ENCODE measurements at regions not wholly inside any gene's neighbourhood (a gene's known extent, or its start where the extent isn't known, plus 50 kb on each side); places are given as distances from the start of the nearest gene placed in this dataset.
"Not testable (repeated sequence)": the region's sequence is repeated elsewhere in the genome, so short reads cannot be mapped to it uniquely, and the experiment has no call there.

GRCh38 chr1:157230500-157230899, 92.3 kb upstream of the ETV3 start:
- Histone ChIP-seq H3K27me3 (ENCODE audit: insufficient read depth, low read length) (no peaks in the 10 kb centered on the region), H3K4me3 (ENCODE audit: low read length) (no peak overlapping the region), H3K9me3 (ENCODE audit: insufficient read depth, low read depth, low read length) (peaks cover 7% of the 10 kb centered on the region; the same call in 1 of the 2 replicates), H3K9ac (ENCODE audit: low read depth, low read length) (no peak overlapping the region), H3K4me1 (ENCODE audit: insufficient read depth, low read length) (peaks cover 10% of the 10 kb centered on the region), H3K36me3 (ENCODE audit: insufficient read depth, low read depth, low read length) (no peaks in the 10 kb centered on the region), H3K27ac (ENCODE audit: low read length) (no peak overlapping the region)

- Histone ChIP-seq H3K27me3 (ENCODE audit: insufficient read depth, low read length) (no peaks in the 10 kb centered on the region), H3K27ac (ENCODE audit: low read length) (no peak overlapping the region), H3K9me3 (ENCODE audit: insufficient read depth, low read depth, low read length) (peaks cover 14% of the 10 kb centered on the region; the same call in 1 of the 2 replicates), H3K4me1 (ENCODE audit: insufficient read depth, low read length) (peaks cover 7% of the 10 kb centered on the region), H3K9ac (ENCODE audit: low read depth, low read length) (no peak overlapping the region), H3K4me3 (ENCODE audit: low read length) (no peak overlapping the region), H3K36me3 (ENCODE audit: insufficient read depth, low read depth, low read length) (no peaks in the 10 kb centered on the region)
These were observed 89.5 kb upstream of the ETV3 start for GRCh38 chr1:157227700-157228099.

DNA sequence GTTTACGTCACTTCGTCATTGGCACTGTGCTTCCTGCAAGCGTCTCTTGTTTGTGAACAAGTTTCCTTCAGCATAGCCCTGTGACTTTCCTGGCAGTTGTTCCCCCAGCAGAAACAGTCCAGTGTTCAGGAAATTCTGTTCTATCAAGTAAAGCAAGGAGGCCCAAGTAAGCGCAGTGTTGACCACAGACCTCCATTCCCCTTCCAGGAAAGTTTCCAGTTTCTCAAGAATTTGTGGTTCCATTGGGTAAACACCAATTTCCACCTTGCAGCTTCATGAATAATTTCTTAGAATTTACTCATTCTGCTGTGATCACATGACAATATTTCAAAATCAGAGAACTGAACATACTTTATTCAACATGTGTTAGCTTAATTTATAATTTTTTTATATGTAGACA, 88.5 kb upstream of the ETV3 start:
- no peak overlapping the region for H3K27ac ChIP-seq (ENCODE audit: low read length)
- no peak overlapping the region for H3K9ac ChIP-seq (ENCODE audit: low read depth, low read length)
- no peaks in the 10 kb centered on the region for H3K27me3 ChIP-seq (ENCODE audit: insufficient read depth, low read length)
- H3K36me3 ChIP-seq (ENCODE audit: insufficient read depth, low read depth, low read length): no peaks in the 10 kb centered on the region
- peaks cover 7% of the 10 kb centered on the region for H3K4me1 ChIP-seq (ENCODE audit: insufficient read depth, low read length)
- no peak overlapping the region for H3K4me3 ChIP-seq (ENCODE audit: low read length)
- peaks cover 14% of the 10 kb centered on the region; the same call in 1 of the 2 replicates for H3K9me3 ChIP-seq (ENCODE audit: insufficient read depth, low read depth, low read length)

- Histone ChIP-seq H3K36me3 (ENCODE audit: insufficient read depth, low read depth, low read length) (no peaks in the 10 kb centered on the region), H3K27me3 (ENCODE audit: insufficient read depth, low read length) (no peaks in the 10 kb centered on the region), H3K9me3 (ENCODE audit: insufficient read depth, low read depth, low read length) (no peaks in the 10 kb centered on the region), H3K4me3 (ENCODE audit: low read length) (no peak overlapping the region), H3K4me1 (ENCODE audit: insufficient read depth, low read length) (no peaks in the 10 kb centered on the region), H3K9ac (ENCODE audit: low read depth, low read length) (no peak overlapping the region), H3K27ac (ENCODE audit: low read length) (no peak overlapping the region)
These were observed 81.4 kb upstream of the ETV3 start for GRCh38 chr1:157219600-157219999.

- Histone ChIP-seq H3K9me3 (ENCODE audit: insufficient read depth, low read depth, low read length) (no peaks in the 10 kb centered on the region), H3K9ac (ENCODE audit: low read depth, low read length) (no peak overlapping the region), H3K36me3 (ENCODE audit: insufficient read depth, low read depth, low read length) (no peaks in the 10 kb centered on the region), H3K4me3 (ENCODE audit: low read length) (no peak overlapping the region), H3K27me3 (ENCODE audit: insufficient read depth, low read length) (no peaks in the 10 kb centered on the region), H3K4me1 (ENCODE audit: insufficient read depth, low read length) (no peaks in the 10 kb centered on the region), H3K27ac (ENCODE audit: low read length) (no peak overlapping the region)
These were observed 81.0 kb upstream of the ETV3 start for GRCh38 chr1:157219182-157219581.

DNA sequence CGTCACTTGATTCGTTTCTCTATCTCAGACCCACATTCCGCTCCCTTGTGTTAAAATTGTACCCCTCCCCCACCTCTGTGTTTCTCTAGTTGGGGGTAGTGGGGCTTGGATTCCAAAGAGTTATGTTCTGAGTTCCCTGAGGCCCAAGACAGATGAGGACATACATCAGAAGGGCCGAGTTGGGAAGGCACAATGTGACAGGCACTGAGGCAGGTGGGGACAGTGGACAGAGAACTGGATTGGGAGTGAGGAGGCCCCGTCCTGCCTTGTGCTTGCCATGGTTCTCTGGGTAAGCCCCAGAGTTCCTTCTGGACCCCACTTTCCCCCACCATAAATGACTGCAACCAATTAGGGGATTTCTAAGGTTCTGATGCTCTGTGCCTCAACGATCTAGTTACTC, 80.5 kb upstream of the ETV3 start:
- no peaks in the 10 kb centered on the region for H3K36me3 ChIP-seq (ENCODE audit: insufficient read depth, low read depth, low read length)
- no peaks in the 10 kb centered on the region for H3K27me3 ChIP-seq (ENCODE audit: insufficient read depth, low read length)
- no peak overlapping the region for H3K9ac ChIP-seq (ENCODE audit: low read depth, low read length)
- H3K9me3 ChIP-seq (ENCODE audit: insufficient read depth, low read depth, low read length): no peaks in the 10 kb centered on the region
- no peak overlapping the region for H3K4me3 ChIP-seq (ENCODE audit: low read length)
- no peaks in the 10 kb centered on the region for H3K4me1 ChIP-seq (ENCODE audit: insufficient read depth, low read length)
- no peak overlapping the region for H3K27ac ChIP-seq (ENCODE audit: low read length)

DNA sequence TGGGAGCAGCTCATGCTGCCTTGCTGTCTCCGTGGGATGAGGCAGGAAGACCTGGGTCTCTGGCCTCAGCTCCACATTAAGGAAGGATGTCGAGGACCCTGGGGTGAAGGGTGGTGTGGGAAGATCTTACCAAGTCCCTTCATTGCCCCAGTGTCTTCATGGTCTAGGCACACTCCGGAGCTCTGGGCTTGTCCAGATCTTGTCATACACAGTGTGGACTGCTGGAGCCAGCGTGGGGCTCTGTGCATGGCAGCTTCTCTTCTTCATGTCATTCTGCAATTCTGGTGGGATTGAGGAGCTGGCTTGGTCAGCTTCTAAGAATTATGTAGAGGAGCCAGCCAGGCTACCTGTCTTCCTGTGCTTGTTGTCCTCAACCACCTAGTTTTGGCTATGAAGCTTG, 79.3 kb upstream of the ETV3 start:
- no peaks in the 10 kb centered on the region for H3K36me3 ChIP-seq (ENCODE audit: insufficient read depth, low read depth, low read length)
- no peak overlapping the region for H3K27ac ChIP-seq (ENCODE audit: low read length)
- no peak overlapping the region for H3K9ac ChIP-seq (ENCODE audit: low read depth, low read length)
- H3K27me3 ChIP-seq (ENCODE audit: insufficient read depth, low read length): no peaks in the 10 kb centered on the region
- no peaks in the 10 kb centered on the region for H3K4me1 ChIP-seq (ENCODE audit: insufficient read depth, low read length)
- H3K9me3 ChIP-seq (ENCODE audit: insufficient read depth, low read depth, low read length): peaks cover 6% of the 10 kb centered on the region
- H3K4me3 ChIP-seq (ENCODE audit: low read length): no peak overlapping the region

- Histone ChIP-seq H3K4me3 (ENCODE audit: low read length) (no peak overlapping the region), H3K36me3 (ENCODE audit: insufficient read depth, low read depth, low read length) (no peaks in the 10 kb centered on the region), H3K9ac (ENCODE audit: low read depth, low read length) (no peak overlapping the region), H3K9me3 (ENCODE audit: insufficient read depth, low read depth, low read length) (peaks cover 6% of the 10 kb centered on the region), H3K27me3 (ENCODE audit: insufficient read depth, low read length) (no peaks in the 10 kb centered on the region), H3K4me1 (ENCODE audit: insufficient read depth, low read length) (no peaks in the 10 kb centered on the region), H3K27ac (ENCODE audit: low read length) (no peak overlapping the region)
These were observed 75.6 kb upstream of the ETV3 start for GRCh38 chr1:157213836-157214235.

- Histone ChIP-seq H3K9ac (ENCODE audit: low read depth, low read length) (no peak overlapping the region), H3K4me3 (ENCODE audit: low read length) (no peak overlapping the region), H3K27ac (ENCODE audit: low read length) (no peak overlapping the region), H3K27me3 (ENCODE audit: insufficient read depth, low read length) (no peaks in the 10 kb centered on the region), H3K4me1 (ENCODE audit: insufficient read depth, low read length) (no peaks in the 10 kb centered on the region), H3K9me3 (ENCODE audit: insufficient read depth, low read depth, low read length) (peaks cover 6% of the 10 kb centered on the region), H3K36me3 (ENCODE audit: insufficient read depth, low read depth, low read length) (no peaks in the 10 kb centered on the region)
These were observed 71.3 kb upstream of the ETV3 start for GRCh38 chr1:157209514-157209913.

GRCh38 chr1:157205982-157206381, 67.8 kb upstream of the ETV3 start:
- H3K9me3 ChIP-seq (ENCODE audit: insufficient read depth, low read depth, low read length); H3K27ac ChIP-seq (ENCODE audit: low read length); H3K27me3 ChIP-seq (ENCODE audit: insufficient read depth, low read length); H3K4me3 ChIP-seq (ENCODE audit: low read length); H3K36me3 ChIP-seq (ENCODE audit: insufficient read depth, low read depth, low read length); H3K4me1 ChIP-seq (ENCODE audit: insufficient read depth, low read length); H3K9ac ChIP-seq (ENCODE audit: low read depth, low read length): not testable (repeated sequence)

DNA sequence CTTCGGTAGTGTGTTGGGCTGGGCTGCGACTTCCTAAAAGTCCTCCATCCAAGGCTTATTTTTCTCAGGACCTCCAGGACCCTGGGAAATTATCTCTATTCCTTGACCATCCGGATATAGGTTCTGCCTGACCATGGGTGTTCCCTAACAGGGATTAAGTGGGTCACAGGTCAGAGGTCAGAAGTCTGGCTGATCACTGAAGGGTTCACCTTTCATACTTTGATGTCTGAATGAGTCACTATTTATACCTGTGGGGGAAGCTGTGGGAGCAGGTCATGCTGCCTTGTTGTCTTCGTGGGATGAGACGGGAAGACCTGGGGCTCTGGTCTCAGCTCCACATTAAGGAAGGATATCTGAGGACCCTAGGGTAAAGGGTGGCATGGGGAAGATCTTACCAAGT, 65.0 kb upstream of the ETV3 start:
- Histone ChIP-seq H3K4me3 (ENCODE audit: low read length) (no peak overlapping the region), H3K9me3 (ENCODE audit: insufficient read depth, low read depth, low read length) (no peaks in the 10 kb centered on the region), H3K27me3 (ENCODE audit: insufficient read depth, low read length) (no peaks in the 10 kb centered on the region), H3K36me3 (ENCODE audit: insufficient read depth, low read depth, low read length) (no peaks in the 10 kb centered on the region), H3K9ac (ENCODE audit: low read depth, low read length) (no peak overlapping the region), H3K4me1 (ENCODE audit: insufficient read depth, low read length) (no peaks in the 10 kb centered on the region), H3K27ac (ENCODE audit: low read length) (no peak overlapping the region)

DNA sequence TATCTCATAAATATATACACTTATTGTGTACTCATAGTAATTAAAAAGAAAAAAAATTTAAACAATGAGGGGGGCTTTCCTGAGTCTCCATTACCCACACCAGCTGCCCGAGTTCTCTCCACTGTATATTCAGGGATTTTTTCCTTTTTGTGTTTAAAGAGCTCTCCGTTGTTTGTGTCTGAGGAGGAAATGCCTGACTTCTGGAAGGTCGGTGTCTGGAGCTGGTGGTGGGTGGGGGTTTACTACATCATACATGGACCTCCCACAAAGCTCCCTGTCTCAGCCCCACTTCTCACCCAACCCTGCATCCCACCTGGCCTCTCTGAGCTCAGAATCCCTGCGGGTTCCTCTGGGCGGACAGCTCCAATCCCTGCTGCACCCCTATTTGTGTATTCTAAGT, 64.1 kb upstream of the ETV3 start:
- Histone ChIP-seq H3K36me3 (ENCODE audit: insufficient read depth, low read depth, low read length) (no peaks in the 10 kb centered on the region), H3K4me1 (ENCODE audit: insufficient read depth, low read length) (no peaks in the 10 kb centered on the region), H3K27ac (ENCODE audit: low read length) (no peak overlapping the region), H3K9ac (ENCODE audit: low read depth, low read length) (no peak overlapping the region), H3K27me3 (ENCODE audit: insufficient read depth, low read length) (no peaks in the 10 kb centered on the region), H3K9me3 (ENCODE audit: insufficient read depth, low read depth, low read length) (no peaks in the 10 kb centered on the region), H3K4me3 (ENCODE audit: low read length) (no peak overlapping the region)

DNA sequence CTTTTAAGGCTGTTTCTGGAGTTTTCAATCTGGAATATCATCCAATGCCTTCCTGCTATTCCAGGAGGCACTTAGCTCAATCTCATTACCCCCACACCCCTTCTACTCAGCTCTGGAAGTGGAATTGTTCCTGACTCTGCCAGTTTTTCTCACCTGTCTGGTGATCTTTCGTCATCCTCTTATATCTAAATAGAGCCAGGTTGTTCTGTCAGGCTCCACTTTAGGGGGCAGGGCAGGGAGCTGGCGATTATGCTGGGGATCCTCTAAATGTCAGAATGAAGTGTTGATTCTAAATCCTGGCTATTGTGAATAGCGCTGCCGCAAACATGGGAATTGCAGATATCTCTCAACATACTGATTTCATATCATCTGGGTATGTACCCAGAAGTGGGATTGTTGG, 63.6 kb upstream of the ETV3 start:
- no peaks in the 10 kb centered on the region for H3K9me3 ChIP-seq (ENCODE audit: insufficient read depth, low read depth, low read length)
- no peaks in the 10 kb centered on the region for H3K27me3 ChIP-seq (ENCODE audit: insufficient read depth, low read length)
- H3K4me1 ChIP-seq (ENCODE audit: insufficient read depth, low read length): no peaks in the 10 kb centered on the region
- H3K9ac ChIP-seq (ENCODE audit: low read depth, low read length): no peak overlapping the region
- H3K4me3 ChIP-seq (ENCODE audit: low read length): no peak overlapping the region
- no peak overlapping the region for H3K27ac ChIP-seq (ENCODE audit: low read length)
- no peaks in the 10 kb centered on the region for H3K36me3 ChIP-seq (ENCODE audit: insufficient read depth, low read depth, low read length)
